ENCODE measurements at regions not wholly inside any gene's neighbourhood (a gene's known extent, or its start where the extent isn't known, plus 50 kb on each side); places are given as distances from the start of the nearest gene placed in this dataset.

DNA sequence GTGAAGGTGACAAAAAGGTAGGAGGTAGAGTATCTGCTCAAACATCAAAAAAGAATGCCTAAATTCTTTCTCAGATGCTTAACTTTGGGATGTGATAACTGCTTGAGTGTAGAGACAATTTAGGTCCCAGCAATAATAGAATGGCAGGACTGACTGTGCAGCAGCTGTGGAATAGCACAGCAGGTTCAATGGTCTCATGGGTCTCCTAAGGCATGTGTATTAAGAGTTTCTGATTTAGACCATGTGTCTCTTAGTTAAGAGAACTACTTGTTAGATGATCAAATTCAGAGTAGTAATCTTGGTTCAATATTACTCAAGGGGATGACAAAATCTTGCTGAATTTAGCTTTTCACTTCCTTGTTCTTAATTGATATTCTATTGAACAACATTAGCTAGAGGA is 72.0 kb downstream of the ALX1 start:
- H3K27ac ChIP-seq (ENCODE audit: low read depth in 1 of 2, low read length in 2 of 2) = no peak overlapping the region
- no peaks in the 10 kb centered on the region for H3K4me1 Mint-ChIP-seq (ENCODE audit: low read depth)
- no peak overlapping the region for H3K4me3 Mint-ChIP-seq
- TF ChIP-seq, protein P1, sequence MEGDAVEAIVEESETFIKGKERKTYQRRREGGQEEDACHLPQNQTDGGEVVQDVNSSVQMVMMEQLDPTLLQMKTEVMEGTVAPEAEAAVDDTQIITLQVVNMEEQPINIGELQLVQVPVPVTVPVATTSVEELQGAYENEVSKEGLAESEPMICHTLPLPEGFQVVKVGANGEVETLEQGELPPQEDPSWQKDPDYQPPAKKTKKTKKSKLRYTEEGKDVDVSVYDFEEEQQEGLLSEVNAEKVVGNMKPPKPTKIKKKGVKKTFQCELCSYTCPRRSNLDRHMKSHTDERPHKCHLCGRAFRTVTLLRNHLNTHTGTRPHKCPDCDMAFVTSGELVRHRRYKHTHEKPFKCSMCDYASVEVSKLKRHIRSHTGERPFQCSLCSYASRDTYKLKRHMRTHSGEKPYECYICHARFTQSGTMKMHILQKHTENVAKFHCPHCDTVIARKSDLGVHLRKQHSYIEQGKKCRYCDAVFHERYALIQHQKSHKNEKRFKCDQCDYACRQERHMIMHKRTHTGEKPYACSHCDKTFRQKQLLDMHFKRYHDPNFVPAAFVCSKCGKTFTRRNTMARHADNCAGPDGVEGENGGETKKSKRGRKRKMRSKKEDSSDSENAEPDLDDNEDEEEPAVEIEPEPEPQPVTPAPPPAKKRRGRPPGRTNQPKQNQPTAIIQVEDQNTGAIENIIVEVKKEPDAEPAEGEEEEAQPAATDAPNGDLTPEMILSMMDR (IDR thresholded peaks at IDR 0.05) = no peak
- CTCF ChIA-PET = interaction anchor here (1.0 kb wide), 1 partner anchor 13 kb away, joined by 3 read pairs; no protein-coding TSS in a partner anchor
- POLR2A ChIA-PET = no interaction called here
- H3K9me3 Mint-ChIP-seq = no peaks in the 10 kb centered on the region
- H3K9me3 ChIP-seq (ENCODE audit: control insufficient read depth in 1 of 2, insufficient read depth in 1 of 2, low read length in 2 of 2) = no peaks in the 10 kb centered on the region
- no peaks in the 10 kb centered on the region for H3K36me3 Mint-ChIP-seq (ENCODE audit: low read depth)
- intact Hi-C loops (cut with DNase I, micrococcal nuclease) = no loop called here
- no peaks in the 10 kb centered on the region for H3K27me3 ChIP-seq (ENCODE audit: control insufficient read depth in 1 of 2, insufficient read depth in 2 of 2, low read length in 2 of 2)
- ATAC-seq (ENCODE audit: poor library complexity) = no peak
- DNase-seq = no peak
- no peaks in the 10 kb centered on the region for H3K36me3 ChIP-seq (ENCODE audit: insufficient read depth, low read length)
- no peaks in the 10 kb centered on the region for H3K4me1 ChIP-seq (ENCODE audit: insufficient read depth, low read length)
- no peak overlapping the region for H3K4me3 ChIP-seq (ENCODE audit: low read length)
- H3K27me3 Mint-ChIP-seq = no peaks in the 10 kb centered on the region
- no peak overlapping the region for H3K27ac Mint-ChIP-seq

GRCh38 chr12:85356596-85357385 is 76.8 kb downstream of the ALX1 start:
- ChIA-PET POLR2A (no interaction called here), CTCF (no interaction called here)
- Histone ChIP-seq H3K4me1 (ENCODE audit: insufficient read depth, low read length) (no peaks in the 10 kb centered on the region), H3K9me3 (ENCODE audit: control insufficient read depth in 1 of 2, insufficient read depth in 1 of 2, low read length in 2 of 2) (no peaks in the 10 kb centered on the region), H3K36me3 (ENCODE audit: insufficient read depth, low read length) (no peaks in the 10 kb centered on the region), H3K27ac (ENCODE audit: low read depth in 1 of 2, low read length in 2 of 2) (no peak overlapping the region), H3K4me3 (ENCODE audit: low read length) (no peak overlapping the region), H3K27me3 (ENCODE audit: control insufficient read depth in 1 of 2, insufficient read depth in 2 of 2, low read length in 2 of 2) (no peaks in the 10 kb centered on the region)
- Mint-ChIP-seq H3K4me3 (no peak overlapping the region), H3K36me3 (ENCODE audit: low read depth) (no peaks in the 10 kb centered on the region), H3K9me3 (no peaks in the 10 kb centered on the region), H3K27me3 (no peaks in the 10 kb centered on the region), H3K27ac (no peak overlapping the region), H3K4me1 (ENCODE audit: low read depth) (no peaks in the 10 kb centered on the region)
- DNase-seq (no peak), ATAC-seq (ENCODE audit: poor library complexity) (no peak)
- TF ChIP-seq, protein P1 (IDR thresholded peaks at IDR 0.05) = no peak
- intact Hi-C loops (cut with DNase I, micrococcal nuclease) = no loop called here

DNA sequence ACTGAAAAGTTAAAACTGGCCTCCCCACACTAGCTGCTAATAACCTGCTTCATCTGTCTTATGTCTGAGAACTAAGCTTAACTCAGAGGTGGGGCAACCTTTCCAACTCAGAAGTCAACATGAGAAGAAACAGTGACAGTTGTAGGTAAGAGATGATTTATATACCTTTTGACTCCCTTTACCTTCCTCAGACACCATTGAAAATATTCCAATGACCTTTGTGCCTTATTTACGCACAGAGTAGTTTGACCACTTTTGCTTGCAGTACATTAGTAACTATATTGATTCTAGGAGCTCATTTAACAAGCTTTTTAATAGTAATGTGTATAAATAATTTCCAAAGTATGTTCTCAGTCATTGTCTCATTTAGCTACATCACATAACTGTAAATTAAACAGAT is 77.6 kb downstream of the ALX1 start:
- CTCF ChIA-PET = no interaction called here

More for the DNA sequence above, 77.6 kb downstream of the ALX1 start:
- no peaks in the 10 kb centered on the region for H3K9me3 Mint-ChIP-seq
- ATAC-seq (ENCODE audit: poor library complexity) (no peak), DNase-seq (no peak)
- H3K27ac ChIP-seq (ENCODE audit: low read depth in 1 of 2, low read length in 2 of 2) = no peak overlapping the region
- no peak overlapping the region for H3K27ac Mint-ChIP-seq
- no peaks in the 10 kb centered on the region for H3K27me3 Mint-ChIP-seq
- H3K27me3 ChIP-seq (ENCODE audit: control insufficient read depth in 1 of 2, insufficient read depth in 2 of 2, low read length in 2 of 2) = no peaks in the 10 kb centered on the region
- no peak overlapping the region for H3K4me3 Mint-ChIP-seq
- H3K36me3 Mint-ChIP-seq (ENCODE audit: low read depth) = no peaks in the 10 kb centered on the region
- no peaks in the 10 kb centered on the region for H3K36me3 ChIP-seq (ENCODE audit: insufficient read depth, low read length)
- POLR2A ChIA-PET = no interaction called here
- no peaks in the 10 kb centered on the region for H3K4me1 Mint-ChIP-seq (ENCODE audit: low read depth)
- intact Hi-C loops (cut with DNase I, micrococcal nuclease) = no loop called here
- TF ChIP-seq, protein P1 (IDR thresholded peaks at IDR 0.05) = no peak
- H3K9me3 ChIP-seq (ENCODE audit: control insufficient read depth in 1 of 2, insufficient read depth in 1 of 2, low read length in 2 of 2) = no peaks in the 10 kb centered on the region
- no peaks in the 10 kb centered on the region for H3K4me1 ChIP-seq (ENCODE audit: insufficient read depth, low read length)
- H3K4me3 ChIP-seq (ENCODE audit: low read length) = no peak overlapping the region
